K562 (cell line): ENCODE measurements at regions not wholly inside any gene's neighbourhood (a gene's known extent, or its start where the extent isn't known, plus 50 kb on each side); places are given as distances from the start of the nearest gene placed in this dataset.

ENCODE experiments used
- ATAC-seq: fragments of 200-7000 bp; cut with Tn5 transposase; 3 replicates; pipeline ENCODE4 v1.9.1; 2020; ENCODE audit warnings: moderate library complexity
- BruUV-seq: library from RNA; stranded (reverse); fragments of 400-500 nt; replicated peaks from 2 replicates; lab custom pipeline; 2021; lab: Mats Ljungman, UMichigan
- CTCF ChIA-PET: fragments of 300-600 bp; formaldehyde crosslinking; extraction: SDS; loops from one replicate; lab custom pipeline; 2021; ENCODE audit warnings: low intra/inter-chr PET ratio; lab: Yijun Ruan, JAX
- POLR2A ChIA-PET: fragments of 300-600, 350-650 bp; sonication (Branson Sonifier 250); formaldehyde crosslinking; extraction: SDS; loops from one replicate; lab custom pipeline; 2021; ENCODE audit warnings: antibody characterized with exemption, inconsistent platforms; lab: Yijun Ruan, JAX
- DNase-seq, 4 experiments: peaks; one replicate each; pipeline versions ENCODE4 v3.0.0 to v3.0.0-alpha.2; 2011 to 2018; ENCODE audit warnings: low spot score in 3 of 4, mixed read lengths in 3 of 4; ENCODE audit errors: extremely low read depth in 1 of 4
- FAIRE-seq: peaks from 2 replicates; lab custom pipeline; 2011; peaks lifted over from hg19 to GRCh38; lab: Jason Lieb, UNC
- H2AFZ ChIP-seq: 2 replicates; pipeline ENCODE4 v1.6.0; 2011; ENCODE audit warnings: low read depth, low read length, control low read depth, inconsistent platforms
- H3K27ac ChIP-seq: fragments of 200-600 bp; 3 replicates; pipeline ENCODE4 v1.8.0; 2011; ENCODE audit warnings: low read depth, mild to moderate bottlenecking, control low read depth, inconsistent platforms, low read length, moderate library complexity, mixed read lengths; ENCODE audit errors: extremely low read depth
- H3K27me3 ChIP-seq, 2 experiments: fragments of 300-600 bp in 1 of 2; 2 replicates in 1 of 2; 3 replicates in 1 of 2; pipeline versions ENCODE4 v1.6.0 to v1.8.0; 2011; ENCODE audit warnings: inconsistent platforms in 2 of 2, low read length in 2 of 2, mild to moderate bottlenecking in 1 of 2, mixed read lengths in 1 of 2, moderate library complexity in 1 of 2; ENCODE audit not compliant: control insufficient read depth in 2 of 2, insufficient read depth in 2 of 2
- H3K36me3 ChIP-seq: fragments of 300-600 bp; 3 replicates; pipeline ENCODE4 v1.8.0; 2011; ENCODE audit warnings: mild to moderate bottlenecking, low read length, inconsistent platforms; ENCODE audit not compliant: control insufficient read depth, insufficient read depth
- H3K4me1 ChIP-seq, 2 experiments: fragments of 200-600 bp in 1 of 2; replicated peaks in 1 of 2; 2 replicates in 1 of 2; 3 replicates in 1 of 2; pipeline versions ENCODE4 v1.5.1 to v1.8.0; 2011; ENCODE audit warnings: inconsistent platforms in 2 of 2, low read length in 2 of 2, mild to moderate bottlenecking in 1 of 2, mixed read lengths in 1 of 2, moderate library complexity in 1 of 2; ENCODE audit not compliant: control insufficient read depth in 2 of 2, insufficient read depth in 2 of 2
- H3K4me2 ChIP-seq: 2 replicates; pipeline ENCODE4 v1.6.1; 2011; ENCODE audit warnings: low read length, control low read depth, inconsistent platforms, mixed read lengths; ENCODE audit not compliant: insufficient read depth
- H3K4me3 ChIP-seq: fragments of 200-600 bp; sonication (generic), shearing (Covaris generic); 2 replicates; pipeline ENCODE4 v1.5.1; 2016; ENCODE audit warnings: control low read depth, inconsistent platforms
- H3K79me2 ChIP-seq: fragments of 200-600 bp; 3 replicates; pipeline ENCODE4 v1.8.0; 2011; ENCODE audit warnings: low read length, inconsistent platforms; ENCODE audit not compliant: control insufficient read depth, insufficient read depth
- H3K9ac ChIP-seq, 2 experiments: 2 replicates each; pipeline versions ENCODE4 v1.6.0 to v1.6.1; 2011; ENCODE audit warnings: low read depth in 2 of 2, low read length in 2 of 2, control low read depth in 1 of 2, inconsistent platforms in 1 of 2, mild to moderate bottlenecking in 1 of 2, mixed read lengths in 1 of 2; ENCODE audit not compliant: insufficient read depth in 1 of 2
- H3K9me1 ChIP-seq: one replicate; pipeline ENCODE4 v1.6.0; 2011; ENCODE audit warnings: inconsistent platforms, mild to moderate bottlenecking, low read length, moderate library complexity; ENCODE audit not compliant: control insufficient read depth, insufficient read depth
- H3K9me3 ChIP-seq: replicated peaks from 2 replicates; pipeline ENCODE4 v1.5.1; 2011; ENCODE audit warnings: low read depth, low read length, inconsistent platforms; ENCODE audit not compliant: control insufficient read depth, insufficient read depth
- H4K20me1 ChIP-seq: replicated peaks from 2 replicates; pipeline ENCODE4 v1.6.1; 2011; ENCODE audit warnings: low read length, inconsistent platforms, mixed read lengths; ENCODE audit not compliant: control insufficient read depth, insufficient read depth
- BCL6 ChIP-seq: fragments of 250-450 bp; sonication (Bioruptor Pico); IDR thresholded peaks from 2 replicates; pipeline ENCODE4 v1.4.0; 2020
- COPS2 ChIP-seq: fragments of 450-650 bp; conservative IDR thresholded peaks from 2 replicates; pipeline ENCODE4 v1.6.1; 2016; ENCODE audit warnings: mild to moderate bottlenecking, moderate library complexity
- DNMT1 ChIP-seq: fragments of 450-650 bp; IDR thresholded peaks from 2 replicates; pipeline ENCODE4 v1.6.1; 2016; ENCODE audit warnings: antibody characterized with exemption, mild to moderate bottlenecking
- ETS2 ChIP-seq: IDR thresholded peaks from 2 replicates; pipeline ENCODE4 v1.6.1; 2016; ENCODE audit warnings: borderline replicate concordance, missing genetic modification characterization, mild to moderate bottlenecking, moderate library complexity, missing compliant biosample characterization; ENCODE audit not compliant: poor library complexity, severe bottlenecking
- HDAC8 ChIP-seq: fragments of 450-650 bp; IDR thresholded peaks from 2 replicates; pipeline ENCODE4 v1.6.1; 2016; ENCODE audit warnings: mild to moderate bottlenecking, missing genetic modification characterization, moderate library complexity, missing compliant biosample characterization
- KDM5B ChIP-seq: fragments of 200-600 bp; sonication (generic); IDR thresholded peaks from 2 replicates; pipeline ENCODE4 v1.6.1; 2012; ENCODE audit warnings: low read depth, mild to moderate bottlenecking, moderate library complexity, low read length, control low read depth, inconsistent platforms; ENCODE audit not compliant: insufficient replicate concordance
- PHF21A ChIP-seq: fragments of 450-650 bp; IDR thresholded peaks from 2 replicates; pipeline ENCODE4 v1.6.1; 2017; ENCODE audit warnings: low read depth, borderline replicate concordance
- POLR3A ChIP-seq: IDR thresholded peaks from 2 replicates; pipeline ENCODE4 v1.6.1; 2011; ENCODE audit warnings: borderline replicate concordance, mild to moderate bottlenecking, moderate library complexity; ENCODE audit not compliant: insufficient read length, insufficient read depth; ENCODE audit errors: extremely low read depth
- WGBS: fragments of 100-300 bp; shearing (Covaris generic); methylation state at CpG from one replicate; pipeline ENCODE4 v1.1.6; 2016; ENCODE audit warnings: low coverage, mixed read lengths; ENCODE audit not compliant: insufficient coverage; ENCODE audit errors: missing lambda C conversion rate; 5-methylcytosine and 5-hydroxymethylcytosine counted together
- in situ Hi-C: fragments of 300-500 bp; cut with MboI; formaldehyde crosslinking; loops from 4 replicates; pipeline ENCODE4 v1.15.0; 2018; ENCODE audit warnings: inconsistent platforms, mixed read lengths
- intact Hi-C: fragments of 100-400 bp; cut with micrococcal nuclease; formaldehyde crosslinking; loops from 2 replicates; pipeline ENCODE4 v1.14.2; 2022
- TF ChIP-seq, protein P1 (sequence below): sonication (generic); formaldehyde crosslinking; IDR thresholded peaks from 2 replicates; pipeline ENCODE4 v1.8.1; 2023; ENCODE audit warnings: missing genetic modification reagents, mild to moderate bottlenecking, borderline replicate concordance
- TF ChIP-seq, protein P2 (sequence below), 2 experiments: fragments of 450-650 bp; IDR thresholded peaks; 2 replicates each; pipeline ENCODE4 v1.6.1; 2016
- TF ChIP-seq, protein P3 (sequence below), 2 experiments: fragments of 450-650 bp in 1 of 2; sonication (generic) in 1 of 2; formaldehyde crosslinking; conservative IDR thresholded peaks; 2 replicates each; pipeline versions ENCODE4 v1.4.0 to v1.8.1; 2020 to 2022; ENCODE audit warnings: mild to moderate bottlenecking in 1 of 2, missing genetic modification reagents in 1 of 2

DNA sequence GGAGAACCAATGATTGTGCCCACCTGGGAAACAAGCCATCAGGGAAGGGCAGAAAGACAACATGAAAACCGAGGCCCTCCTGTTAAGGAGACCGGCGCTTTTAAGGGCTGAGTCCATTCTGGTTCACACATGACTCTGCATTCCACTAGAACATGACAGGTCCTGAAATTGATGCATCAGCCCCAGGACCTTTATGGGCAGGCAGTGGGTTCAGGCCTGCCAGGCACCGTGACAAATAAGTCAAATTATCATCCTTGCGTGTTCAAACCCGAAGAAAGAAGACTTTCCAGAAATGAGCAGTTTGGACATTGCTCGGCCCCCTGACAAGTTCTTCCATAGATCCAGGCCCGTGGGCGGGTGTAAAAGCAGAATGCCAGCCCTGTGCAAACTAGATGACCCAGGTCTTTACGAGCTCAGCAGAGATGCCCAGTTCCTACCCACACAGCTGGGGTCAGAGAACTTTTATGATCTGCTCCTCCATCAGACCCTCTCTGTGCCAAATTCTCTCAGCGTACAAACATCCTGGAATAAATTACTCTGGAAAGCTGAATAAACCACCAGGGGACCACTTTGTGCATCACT lies 295.5 kb upstream of the WWC1 start:
- Histone ChIP-seq H3K4me3 (no peak overlapping the region), H3K4me2 (no peak overlapping the region), H2AFZ (no peak overlapping the region), H3K27me3 (no peaks in the 10 kb centered on the region), H3K9me3 (no peaks in the 10 kb centered on the region), H3K9me1 (no peaks in the 10 kb centered on the region), H3K9ac (no peak overlapping the region), H3K36me3 (no peaks in the 10 kb centered on the region), H4K20me1 (no peaks in the 10 kb centered on the region), H3K27ac (no peak overlapping the region), H3K79me2 (no peaks in the 10 kb centered on the region), H3K4me1 (no peaks in the 10 kb centered on the region)
- no TSS peak for BruUV-seq
- ChIA-PET CTCF (no interaction called here), POLR2A (no interaction called here)
- ATAC-seq (no peak), DNase-seq (no peak), FAIRE-seq (no peak)
- 0% methylated on average over 11 of the region's 11 CpGs for WGBS
- intact Hi-C loops = no loop called here
- in situ Hi-C loops = no loop called here
- TF ChIP-seq ETS2 (tag) = no peak
- TF ChIP-seq POLR3A = no peak
- no peak for TF ChIP-seq PHF21A
- TF ChIP-seq BCL6 (CRISPR knock-in tag) = no peak
- TF ChIP-seq DNMT1 = no peak
- TF ChIP-seq, protein P1, sequence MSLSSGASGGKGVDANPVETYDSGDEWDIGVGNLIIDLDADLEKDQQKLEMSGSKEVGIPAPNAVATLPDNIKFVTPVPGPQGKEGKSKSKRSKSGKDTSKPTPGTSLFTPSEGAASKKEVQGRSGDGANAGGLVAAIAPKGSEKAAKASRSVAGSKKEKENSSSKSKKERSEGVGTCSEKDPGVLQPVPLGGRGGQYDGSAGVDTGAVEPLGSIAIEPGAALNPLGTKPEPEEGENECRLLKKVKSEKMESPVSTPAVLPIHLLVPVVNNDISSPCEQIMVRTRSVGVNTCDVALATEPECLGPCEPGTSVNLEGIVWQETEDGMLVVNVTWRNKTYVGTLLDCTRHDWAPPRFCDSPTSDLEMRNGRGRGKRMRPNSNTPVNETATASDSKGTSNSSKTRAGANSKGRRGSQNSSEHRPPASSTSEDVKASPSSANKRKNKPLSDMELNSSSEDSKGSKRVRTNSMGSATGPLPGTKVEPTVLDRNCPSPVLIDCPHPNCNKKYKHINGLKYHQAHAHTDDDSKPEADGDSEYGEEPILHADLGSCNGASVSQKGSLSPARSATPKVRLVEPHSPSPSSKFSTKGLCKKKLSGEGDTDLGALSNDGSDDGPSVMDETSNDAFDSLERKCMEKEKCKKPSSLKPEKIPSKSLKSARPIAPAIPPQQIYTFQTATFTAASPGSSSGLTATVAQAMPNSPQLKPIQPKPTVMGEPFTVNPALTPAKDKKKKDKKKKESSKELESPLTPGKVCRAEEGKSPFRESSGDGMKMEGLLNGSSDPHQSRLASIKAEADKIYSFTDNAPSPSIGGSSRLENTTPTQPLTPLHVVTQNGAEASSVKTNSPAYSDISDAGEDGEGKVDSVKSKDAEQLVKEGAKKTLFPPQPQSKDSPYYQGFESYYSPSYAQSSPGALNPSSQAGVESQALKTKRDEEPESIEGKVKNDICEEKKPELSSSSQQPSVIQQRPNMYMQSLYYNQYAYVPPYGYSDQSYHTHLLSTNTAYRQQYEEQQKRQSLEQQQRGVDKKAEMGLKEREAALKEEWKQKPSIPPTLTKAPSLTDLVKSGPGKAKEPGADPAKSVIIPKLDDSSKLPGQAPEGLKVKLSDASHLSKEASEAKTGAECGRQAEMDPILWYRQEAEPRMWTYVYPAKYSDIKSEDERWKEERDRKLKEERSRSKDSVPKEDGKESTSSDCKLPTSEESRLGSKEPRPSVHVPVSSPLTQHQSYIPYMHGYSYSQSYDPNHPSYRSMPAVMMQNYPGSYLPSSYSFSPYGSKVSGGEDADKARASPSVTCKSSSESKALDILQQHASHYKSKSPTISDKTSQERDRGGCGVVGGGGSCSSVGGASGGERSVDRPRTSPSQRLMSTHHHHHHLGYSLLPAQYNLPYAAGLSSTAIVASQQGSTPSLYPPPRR = no peak
- no peak for TF ChIP-seq COPS2
- no peak for TF ChIP-seq KDM5B
- TF ChIP-seq HDAC8 (tag) = no peak
- TF ChIP-seq, protein P2, sequence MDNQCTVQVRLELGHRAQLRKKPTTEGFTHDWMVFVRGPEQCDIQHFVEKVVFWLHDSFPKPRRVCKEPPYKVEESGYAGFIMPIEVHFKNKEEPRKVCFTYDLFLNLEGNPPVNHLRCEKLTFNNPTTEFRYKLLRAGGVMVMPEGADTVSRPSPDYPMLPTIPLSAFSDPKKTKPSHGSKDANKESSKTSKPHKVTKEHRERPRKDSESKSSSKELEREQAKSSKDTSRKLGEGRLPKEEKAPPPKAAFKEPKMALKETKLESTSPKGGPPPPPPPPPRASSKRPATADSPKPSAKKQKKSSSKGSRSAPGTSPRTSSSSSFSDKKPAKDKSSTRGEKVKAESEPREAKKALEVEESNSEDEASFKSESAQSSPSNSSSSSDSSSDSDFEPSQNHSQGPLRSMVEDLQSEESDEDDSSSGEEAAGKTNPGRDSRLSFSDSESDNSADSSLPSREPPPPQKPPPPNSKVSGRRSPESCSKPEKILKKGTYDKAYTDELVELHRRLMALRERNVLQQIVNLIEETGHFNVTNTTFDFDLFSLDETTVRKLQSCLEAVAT (IDR thresholded peaks at IDR 0.05) = no peak
- TF ChIP-seq, protein P3, sequence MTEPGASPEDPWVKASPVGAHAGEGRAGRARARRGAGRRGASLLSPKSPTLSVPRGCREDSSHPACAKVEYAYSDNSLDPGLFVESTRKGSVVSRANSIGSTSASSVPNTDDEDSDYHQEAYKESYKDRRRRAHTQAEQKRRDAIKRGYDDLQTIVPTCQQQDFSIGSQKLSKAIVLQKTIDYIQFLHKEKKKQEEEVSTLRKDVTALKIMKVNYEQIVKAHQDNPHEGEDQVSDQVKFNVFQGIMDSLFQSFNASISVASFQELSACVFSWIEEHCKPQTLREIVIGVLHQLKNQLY (CRISPR knock-in tag; conservative IDR thresholded peaks at IDR 0.05) = no peak
